Hepatic stellate cell (primary cell): ENCODE measurements at regions not wholly inside any gene's neighbourhood (a gene's known extent, or its start where the extent isn't known, plus 50 kb on each side); places are given as distances from the start of the nearest gene placed in this dataset.
A peak's percentile ranks its signal among the peaks of the same experiment; 100 is the strongest.

Experiments used
- DNase-seq: peaks from one replicate; pipeline ENCODE4 v3.0.0; 2011; ENCODE audit warnings: low spot score

DNA sequence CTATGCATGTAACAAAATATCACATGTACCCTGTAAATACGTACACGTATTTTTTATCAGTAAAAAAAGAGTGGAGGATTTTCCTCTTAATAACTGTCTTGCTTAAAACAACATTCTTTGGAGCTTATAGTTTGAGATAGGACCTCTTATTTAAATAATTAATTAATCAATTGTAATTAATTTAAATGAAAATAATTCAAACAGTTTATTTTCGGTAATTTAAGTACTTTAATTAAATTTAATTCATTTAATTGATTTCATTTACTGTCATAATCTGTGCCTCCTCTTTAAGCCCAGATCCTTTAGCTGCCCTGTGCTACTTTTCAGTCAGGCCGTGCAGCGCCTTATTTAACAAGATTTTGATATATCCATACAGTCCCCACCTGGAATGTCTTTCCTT lies 427.0 kb downstream of the HLX start:
- no peak for DNase-seq

DNA sequence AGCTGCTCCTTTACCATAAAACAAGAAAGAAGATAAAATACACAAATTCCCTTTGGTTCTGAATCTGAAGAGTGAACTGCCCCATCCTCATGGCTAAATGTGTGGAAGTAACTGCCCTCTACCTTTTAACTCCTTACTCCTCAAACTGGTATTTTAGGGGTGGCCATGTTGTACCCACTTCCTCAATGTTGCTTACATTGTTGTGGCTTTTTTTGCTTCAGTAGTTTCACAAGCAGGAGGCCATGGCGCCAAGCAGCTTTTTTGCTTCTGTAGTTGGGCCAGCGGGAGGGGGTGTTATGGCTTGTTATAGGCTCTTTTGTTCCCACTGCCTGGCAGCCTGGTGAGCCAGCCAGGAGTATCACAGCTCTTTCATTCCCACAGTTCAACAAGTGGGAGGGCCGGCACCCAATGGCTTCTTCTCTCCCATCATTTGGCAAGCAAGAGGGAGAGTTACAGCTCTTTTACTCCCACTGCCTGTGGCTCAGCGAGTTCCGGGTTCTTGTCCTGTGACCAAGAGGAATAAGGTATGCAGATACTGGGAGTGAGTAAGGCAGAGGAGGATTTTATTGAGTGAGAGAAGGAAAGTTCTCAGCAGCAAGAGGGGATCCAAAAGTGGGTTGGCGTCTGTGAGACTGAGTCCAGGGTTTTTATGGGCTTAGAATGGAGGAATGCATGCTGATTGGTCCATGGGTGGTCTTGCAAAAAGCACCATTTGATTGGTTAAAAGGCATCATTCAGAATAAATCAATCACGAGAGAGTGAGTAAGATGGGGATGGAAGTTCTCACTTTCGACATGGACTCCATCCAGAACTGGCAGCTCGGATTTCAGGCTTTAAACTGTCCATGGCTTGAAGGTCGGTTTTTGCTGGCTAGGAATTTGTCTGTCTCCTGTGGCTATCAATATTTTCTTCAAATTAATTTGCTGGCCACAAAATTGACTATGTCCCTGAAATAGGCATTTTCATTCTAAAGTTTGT lies 429.6 kb downstream of the HLX start:
- DNase-seq, result no peak

DNA sequence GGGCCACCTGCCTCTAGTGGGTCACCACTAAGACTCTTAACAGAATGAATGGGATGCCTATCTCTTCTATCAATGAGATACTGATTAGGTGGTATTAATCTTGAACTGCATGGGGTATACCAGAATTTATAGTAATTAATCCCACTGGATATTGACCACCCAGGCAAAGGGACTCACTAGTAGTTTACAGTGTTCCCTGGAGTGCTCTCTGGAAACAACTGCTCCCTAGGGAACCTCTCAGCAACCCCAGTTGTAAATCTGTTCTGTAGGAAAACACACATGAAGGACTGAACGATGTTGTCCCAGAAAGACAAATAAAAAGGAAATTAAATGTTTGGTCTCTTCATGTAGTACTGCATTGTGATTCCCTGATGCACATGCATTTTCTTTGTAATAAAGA lies 430.5 kb downstream of the HLX start:
- DNase-seq, result no peak

DNA sequence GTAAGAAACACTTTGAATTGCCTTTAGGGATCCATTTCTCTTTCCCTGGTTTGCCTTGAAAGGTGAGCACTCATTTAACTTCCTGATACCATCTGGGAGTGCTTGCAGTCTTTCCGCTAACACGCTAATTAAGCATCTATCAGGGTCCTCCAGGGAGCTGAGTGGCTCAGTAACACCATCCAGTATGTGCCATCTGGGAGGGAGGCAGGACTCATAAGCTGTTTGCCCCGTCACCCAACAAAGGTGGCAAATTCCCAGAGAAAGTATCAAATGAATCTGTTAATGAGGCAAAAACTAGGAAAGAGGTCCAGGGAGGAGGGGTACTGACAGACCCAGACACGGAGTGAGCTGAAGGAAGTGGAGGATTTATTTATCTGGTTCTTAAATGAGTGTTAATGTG lies 430.9 kb downstream of the HLX start:
- DNase-seq, result no peak

DNA sequence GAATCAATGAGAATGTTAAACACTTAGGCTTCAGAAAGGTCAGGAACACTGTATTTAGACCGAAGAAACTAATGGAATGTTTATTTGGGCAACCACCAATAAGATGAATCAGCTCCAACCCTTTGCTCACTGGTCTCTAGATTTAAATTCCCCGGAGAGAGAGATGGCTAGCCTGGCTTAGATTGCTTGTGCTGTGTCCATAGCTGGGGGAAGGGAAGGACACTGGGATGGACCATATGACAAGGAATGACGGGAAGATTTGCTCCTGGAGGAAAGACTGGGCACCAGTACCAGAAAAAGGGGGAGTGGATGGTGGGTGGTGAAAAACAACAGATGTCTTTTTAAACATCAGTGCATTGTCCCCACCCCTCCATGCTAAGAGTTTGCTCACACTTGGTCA lies 426.6 kb downstream of the DUSP10 start:
- peak; percentile 35 for DNase-seq

DNA sequence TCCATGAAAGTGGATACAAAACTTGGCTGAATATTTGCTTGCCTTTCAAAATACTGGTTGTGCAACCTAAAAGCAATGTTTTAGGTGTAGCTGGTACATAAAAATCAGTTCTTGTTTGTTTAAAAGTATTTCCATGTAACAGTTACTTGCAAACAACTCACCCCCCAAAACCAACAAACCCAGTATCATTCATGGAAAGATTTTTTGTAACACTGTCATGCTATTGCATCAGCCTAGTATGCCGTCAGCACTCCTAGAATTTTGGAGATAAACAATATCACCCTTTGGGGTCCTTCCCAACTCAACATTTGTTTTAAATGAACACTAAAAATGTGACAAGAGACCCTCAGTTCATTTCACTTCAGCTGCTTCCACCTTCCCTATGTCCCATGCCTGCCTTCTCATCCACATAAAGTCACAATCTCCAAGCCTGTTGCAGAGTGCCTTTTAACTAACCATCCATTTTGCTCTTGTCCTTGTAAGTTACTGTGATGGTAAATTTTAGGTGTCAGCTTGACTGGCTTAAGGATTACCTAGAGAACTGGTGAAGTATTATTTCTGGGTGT lies 425.3 kb downstream of the DUSP10 start:
- no peak for DNase-seq

DNA sequence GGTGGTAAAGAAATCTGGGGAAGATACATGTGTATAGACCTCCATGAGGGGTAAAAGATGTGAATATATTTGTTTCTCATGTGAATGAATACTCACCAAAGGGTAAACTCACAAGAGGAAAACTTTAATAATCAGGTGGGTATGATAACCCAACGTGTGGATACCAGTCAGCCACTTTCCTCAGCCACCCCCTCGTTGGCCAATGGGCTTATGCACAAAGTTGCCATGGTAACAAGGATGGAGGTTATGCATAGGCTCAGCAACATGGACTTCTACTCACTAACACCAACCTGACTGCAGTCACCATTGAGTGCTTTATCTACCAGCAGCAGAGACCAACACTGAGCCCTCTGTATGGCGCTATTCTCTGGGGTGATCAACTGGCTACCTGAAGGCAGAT lies 424.4 kb downstream of the DUSP10 start:
- DNase-seq, result no peak

DNA sequence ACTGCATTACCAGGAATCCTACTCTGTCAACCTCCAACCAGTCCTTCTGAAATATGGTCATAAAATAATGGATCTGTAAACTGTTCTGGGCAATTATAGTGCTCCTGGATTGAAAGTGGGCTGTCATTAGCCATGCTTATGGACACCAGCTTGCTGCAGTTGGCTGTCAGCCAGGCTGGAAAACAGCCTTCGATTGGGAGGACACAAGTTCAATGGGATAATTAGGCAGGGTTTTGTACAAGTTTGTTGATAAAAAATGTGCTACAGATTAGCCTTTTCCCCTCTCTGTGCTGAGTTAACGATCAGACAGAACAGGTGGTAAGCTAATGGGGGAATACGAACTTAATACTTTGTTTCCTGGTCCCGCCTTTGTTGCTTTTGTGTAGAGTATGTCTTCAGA lies 413.9 kb downstream of the DUSP10 start:
- DNase-seq, result no peak

DNA sequence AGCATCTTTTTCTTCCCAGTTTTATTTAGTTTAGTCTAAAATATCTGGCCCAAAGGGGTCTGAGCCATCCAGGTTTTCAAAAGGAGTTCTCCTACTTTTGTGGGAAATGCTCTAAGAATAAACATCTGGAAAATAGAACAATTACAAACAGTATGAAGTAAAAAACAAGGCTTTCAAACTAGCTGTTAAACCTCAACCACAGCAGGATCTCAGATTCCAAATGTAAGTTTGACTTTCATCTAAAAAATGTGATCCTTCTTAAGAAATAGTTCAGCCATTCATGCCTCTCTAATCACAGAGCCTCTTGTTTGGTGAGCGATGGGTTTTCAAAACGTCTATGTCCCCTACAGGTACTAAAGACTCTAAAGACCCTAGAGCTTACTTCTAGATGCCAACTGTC lies 413.5 kb downstream of the DUSP10 start:
- no peak for DNase-seq

DNA sequence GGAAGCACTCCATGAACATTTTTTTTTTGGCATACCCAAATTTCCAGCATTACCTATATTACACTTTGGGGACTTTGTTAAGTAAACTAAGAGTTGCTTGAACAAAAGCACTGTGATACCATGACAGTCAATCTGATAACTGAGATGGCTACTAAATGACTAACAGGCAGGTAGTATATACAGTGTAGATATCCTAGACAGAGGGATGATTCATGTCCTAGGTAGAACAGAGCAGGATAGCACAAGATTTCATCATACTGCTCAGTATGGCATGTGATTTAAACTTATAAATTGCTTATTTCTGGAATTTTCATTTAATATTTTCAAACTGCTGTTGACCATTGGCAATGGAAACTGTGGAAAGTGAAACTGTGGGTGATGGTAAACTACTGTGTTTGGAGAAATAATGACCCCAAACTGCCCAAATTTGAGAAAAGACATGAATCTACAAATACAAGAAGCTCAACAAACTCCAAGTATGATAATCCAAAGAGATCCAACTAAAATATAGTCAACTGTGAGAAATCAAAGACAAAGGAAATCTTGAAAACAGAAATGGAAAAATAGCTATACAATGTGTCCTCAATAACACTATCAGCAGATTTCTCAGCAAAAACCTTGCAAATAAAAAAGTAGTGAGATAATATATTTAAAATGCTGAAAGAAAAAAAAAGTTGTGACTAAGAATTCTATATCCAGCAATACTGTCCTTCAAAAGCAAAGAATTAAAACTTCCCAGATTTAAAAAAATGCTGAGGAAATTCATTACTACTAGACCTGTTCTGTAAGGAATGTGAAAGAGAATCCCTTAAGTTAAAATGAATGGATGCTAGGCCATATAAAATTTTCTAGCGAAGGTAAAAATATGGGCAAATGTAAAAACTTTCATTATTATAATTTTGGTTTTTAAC lies 410.4 kb downstream of the DUSP10 start:
- no peak for DNase-seq

DNA sequence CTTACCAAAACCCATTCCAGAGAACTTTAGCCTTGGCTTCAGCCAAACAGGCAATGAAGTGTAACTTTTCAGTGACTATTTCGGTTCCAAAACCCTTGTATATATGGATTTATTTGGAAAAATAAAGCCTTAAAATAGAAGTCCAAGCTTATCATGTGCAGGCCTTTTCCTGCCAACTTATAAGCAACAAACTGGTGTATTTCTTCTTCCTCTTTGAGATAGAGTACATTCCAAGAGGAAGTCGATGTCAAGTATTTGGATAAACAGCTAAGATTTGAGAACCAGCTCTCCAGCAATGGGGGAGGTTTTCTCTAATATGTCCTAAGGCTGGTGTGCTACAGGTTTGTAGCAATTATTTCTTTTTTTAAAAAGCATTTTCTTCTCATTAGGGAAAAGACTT lies 407.8 kb downstream of the DUSP10 start:
- DNase-seq, result no peak

DNA sequence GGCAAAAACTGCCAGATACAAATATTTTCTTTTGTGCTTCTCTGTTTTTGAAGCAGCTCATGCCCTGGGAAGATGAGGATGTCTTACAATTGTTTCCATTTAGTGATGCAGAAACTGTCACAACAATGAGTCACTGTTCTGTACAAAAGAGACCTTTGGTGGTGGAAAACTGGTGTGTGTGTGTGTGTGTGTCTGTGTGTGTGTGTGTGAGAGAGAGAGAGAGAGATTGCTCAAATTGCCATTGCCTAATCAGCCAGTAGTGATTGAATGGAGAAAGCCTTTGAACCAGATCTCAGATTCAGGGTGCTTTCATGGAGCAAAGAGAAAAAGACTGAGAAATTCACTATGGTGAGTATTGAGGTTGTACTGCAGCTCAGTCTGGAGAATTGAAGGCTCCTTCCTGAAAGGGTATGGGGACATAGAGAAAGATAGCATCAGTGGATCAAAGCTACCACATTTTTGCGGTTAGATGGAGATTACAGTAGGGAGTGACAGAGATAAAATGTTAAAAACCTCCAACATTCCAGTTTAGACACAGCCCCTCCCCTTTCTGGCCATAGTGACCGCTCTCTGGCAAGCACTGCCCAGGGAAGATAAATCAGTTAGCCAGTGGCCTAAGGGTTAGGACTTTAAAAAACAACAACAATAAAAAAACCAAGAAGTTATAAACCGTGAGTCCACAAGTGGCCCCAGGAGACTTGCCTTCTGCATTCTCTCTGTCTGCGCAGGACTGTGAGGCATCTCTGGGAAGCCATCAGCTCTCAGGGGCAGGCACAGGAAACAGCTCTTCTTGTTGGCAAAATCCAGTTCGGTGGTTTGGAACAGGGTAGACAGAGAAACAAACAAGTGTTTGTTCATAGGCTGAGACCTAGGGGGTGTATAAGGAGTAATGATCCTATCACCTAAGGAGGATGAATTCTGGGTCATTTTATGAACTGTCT lies 406.5 kb downstream of the DUSP10 start:
- DNase-seq, result peak; percentile 34

DNA sequence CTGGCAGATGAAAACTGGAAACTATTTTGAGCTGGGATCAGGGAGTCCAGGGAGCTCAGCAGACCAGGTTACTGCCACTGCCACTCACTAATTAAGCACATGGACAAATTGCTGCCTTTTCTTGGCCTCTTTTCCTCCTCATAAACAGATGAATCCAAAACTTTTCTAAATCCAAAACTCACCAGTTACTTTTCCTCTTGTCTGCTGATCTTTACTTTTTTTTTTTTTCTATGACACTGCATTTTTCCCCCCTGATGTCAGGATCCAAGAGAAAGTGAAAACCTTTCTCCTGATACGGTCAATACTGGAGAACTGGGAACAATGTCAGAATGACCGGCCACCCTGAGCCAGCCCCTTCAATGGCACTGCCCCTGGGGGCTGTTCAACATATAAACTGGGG lies 405.8 kb downstream of the DUSP10 start:
- peak; percentile 29 for DNase-seq

DNA sequence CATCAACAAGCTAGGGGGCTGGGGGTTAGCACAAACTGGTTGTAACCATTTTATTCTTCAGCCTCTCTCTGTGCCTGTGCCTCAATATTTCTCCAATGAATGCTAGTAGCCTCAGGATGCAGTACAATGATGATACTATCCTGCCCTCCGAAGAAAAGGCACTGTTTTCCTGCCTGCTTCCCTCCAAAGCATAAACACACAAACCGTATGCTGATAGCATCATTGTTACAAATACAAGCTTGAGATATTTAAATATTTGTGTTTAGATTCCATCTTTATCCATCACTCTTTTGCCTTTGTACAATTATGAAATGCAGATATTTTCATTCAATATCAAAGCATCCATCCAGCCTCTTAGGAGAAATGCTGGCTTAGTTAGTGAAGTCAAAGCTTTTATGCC lies 404.8 kb downstream of the DUSP10 start:
- DNase-seq, result no peak

DNA sequence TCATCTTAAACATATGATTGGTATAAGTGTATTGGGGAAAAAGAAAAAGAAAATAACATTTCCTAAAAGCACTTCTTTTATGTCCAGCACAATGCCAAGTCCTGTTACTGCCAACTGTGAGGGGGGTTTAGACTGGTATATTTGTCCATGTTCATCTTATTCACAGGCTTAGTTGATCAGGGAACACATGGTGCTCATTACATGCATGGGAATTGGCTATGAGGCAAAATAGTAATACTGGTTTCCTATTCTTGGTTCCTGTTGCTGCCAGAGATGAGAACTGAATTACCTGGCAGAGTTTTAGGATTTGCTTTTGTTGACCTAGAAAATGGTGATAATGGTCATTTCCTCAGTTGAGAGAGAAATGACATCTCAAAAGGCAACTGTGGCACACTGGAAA lies 398.8 kb downstream of the DUSP10 start:
- no peak for DNase-seq

DNA sequence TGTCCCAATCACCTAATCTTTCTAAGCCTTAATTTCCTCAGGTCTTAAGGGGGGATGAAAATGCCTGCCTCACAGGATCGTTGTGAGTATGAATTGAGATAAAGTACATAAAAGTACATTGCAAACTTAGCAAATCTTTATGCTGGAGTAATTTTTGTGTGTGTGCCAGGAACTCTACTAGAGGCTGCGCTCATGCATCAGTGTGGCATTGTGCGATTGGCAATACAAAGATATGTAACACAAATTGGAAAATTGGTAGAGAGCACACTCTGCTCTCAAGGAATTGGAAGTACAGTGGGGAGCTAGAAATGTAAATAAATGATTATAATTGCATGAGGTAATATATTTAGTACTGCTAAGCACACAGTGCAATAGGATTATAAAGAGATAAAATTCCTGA lies 398.3 kb downstream of the DUSP10 start:
- DNase-seq, result no peak

DNA sequence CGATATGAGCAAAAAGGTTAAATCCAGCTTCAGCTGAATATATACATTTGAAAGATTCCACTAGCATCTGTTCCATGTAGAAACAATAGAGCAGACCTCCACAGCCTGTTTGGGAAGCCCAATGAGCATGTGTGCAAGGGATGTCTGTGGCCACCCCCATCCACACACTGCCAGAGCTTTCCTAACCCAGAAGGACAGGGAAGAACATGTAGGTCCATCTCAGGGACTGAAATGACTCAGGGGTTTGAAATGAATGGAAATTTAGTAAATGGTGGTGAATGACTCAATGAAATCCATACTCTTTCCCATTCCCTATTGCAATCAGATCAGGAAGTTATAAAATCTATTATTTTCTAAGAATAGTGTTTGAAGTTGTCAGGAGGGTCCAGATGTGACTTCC lies 397.2 kb downstream of the DUSP10 start:
- DNase-seq, result peak; percentile 8

DNA sequence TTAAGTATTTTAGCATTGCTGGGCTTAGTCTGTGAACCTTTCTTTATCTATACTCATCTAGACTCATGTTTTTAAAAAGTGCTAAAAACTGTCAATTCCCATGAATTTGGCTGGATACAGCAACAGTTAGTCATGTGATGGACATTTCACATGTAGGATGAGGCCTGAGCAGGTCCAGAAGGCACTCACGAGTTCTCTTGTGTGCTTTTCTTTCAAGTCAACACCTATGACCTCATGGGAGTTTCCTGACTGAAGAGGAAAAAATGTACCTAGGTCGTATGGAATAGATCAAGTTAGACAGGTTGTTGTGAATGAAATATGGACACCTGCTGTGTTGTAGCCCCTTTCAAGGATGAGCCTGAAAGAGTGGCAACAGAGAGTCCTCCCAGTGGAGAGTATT lies 394.2 kb downstream of the DUSP10 start:
- DNase-seq, result no peak

DNA sequence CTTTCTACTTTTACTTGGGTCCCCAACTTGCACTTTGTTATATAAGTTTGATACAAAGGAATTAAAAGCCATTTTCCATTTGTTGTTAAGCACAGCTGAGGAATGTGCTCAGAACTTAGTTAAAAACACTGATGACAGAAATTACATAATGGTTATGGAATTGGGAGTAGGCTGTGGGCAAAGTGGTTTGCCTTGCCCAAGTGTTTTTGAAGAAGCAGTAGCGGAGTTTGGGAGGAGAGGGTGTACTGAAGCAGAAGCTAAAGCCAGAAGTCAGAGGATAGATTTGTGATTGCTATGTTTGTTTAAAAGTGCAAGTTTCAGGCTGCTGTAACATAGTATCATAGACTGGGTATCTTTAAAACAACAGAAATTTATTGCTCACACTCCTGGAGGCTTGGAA lies 391.8 kb downstream of the DUSP10 start:
- no peak for DNase-seq

DNA sequence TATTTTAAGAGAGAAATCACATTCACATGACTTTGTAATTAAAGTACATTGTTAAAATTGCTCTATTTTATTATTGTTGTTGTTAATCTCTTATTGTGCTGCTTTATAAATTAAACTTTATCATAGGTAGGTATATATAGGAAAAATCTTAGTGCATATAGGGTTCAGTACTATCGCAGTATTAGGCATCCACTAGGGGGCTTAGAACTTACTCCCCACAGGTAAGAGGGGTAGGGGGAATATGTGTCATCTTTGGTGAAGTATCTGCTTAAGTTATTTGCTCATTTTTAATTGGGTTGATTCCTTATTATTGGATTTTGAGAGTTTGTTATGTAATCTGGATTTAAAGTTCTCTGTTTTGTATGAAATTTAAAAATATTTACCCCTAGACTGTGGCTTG lies 385.2 kb downstream of the DUSP10 start:
- no peak for DNase-seq

DNA sequence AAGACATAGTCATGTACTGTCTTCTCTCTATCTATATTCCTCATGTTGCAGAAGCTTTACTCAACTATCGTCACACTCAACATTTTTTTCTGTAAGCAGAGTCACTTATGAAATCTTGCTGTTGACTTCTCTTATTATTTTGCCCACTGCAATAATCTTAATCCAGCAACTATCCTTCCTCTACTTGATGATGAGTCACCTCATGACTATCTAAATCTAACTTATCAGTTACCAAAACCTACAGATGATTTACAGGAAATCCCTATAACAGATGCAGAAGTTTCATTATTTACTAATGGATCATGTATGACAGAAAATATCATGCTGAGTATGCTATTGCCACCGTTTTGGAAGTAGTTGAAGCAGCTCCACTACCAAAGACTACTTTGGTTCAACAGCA lies 378.9 kb downstream of the DUSP10 start:
- DNase-seq, result no peak
